GM18507 (cell line): ENCODE measurements at regions not wholly inside any gene's neighbourhood (a gene's known extent, or its start where the extent isn't known, plus 50 kb on each side); places are given as distances from the start of the nearest gene placed in this dataset.

ENCODE experiments used
- DNase-seq: peaks from one replicate; pipeline ENCODE4 v3.0.0; 2011; ENCODE audit warnings: low read depth; ENCODE audit not compliant: insufficient read length; ENCODE audit errors: extremely low spot score
- FAIRE-seq: peaks from 2 replicates; lab custom pipeline; 2011; peaks lifted over from hg19 to GRCh38; lab: Jason Lieb, UNC

- no peak for FAIRE-seq
- DNase-seq: no peak
Observed at GRCh38 chr9:115615821-115616665, 498.1 kb upstream of the TNC start.

DNA sequence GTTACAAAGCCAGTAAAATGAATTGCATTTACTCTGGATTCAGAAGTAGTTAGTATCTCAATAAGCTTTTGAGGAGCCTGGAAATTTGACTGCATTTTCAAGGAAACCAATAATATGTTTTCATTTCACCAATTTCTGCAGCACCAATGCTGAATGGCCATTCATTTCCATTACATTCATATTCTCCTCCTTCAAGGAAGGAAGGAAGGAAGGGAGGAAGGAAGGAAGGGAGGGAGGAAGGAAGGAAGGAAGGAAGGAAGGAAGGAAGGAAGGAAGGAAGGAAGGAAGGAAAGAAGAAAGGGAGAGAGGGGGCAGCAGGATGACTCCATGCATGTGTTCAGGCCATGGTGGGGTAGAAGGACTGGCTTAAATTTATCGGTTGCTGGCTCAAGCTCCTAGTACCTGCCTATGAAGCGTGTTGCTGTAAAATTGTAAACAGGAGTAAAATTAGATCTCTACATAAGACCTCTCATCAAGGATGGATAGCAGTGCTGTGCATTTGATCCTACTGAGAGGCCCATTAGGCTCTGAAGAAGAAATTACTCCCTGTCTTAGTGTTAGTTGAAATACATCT is 498.8 kb upstream of the TNC start:
- FAIRE-seq: no peak
- DNase-seq: no peak

DNA sequence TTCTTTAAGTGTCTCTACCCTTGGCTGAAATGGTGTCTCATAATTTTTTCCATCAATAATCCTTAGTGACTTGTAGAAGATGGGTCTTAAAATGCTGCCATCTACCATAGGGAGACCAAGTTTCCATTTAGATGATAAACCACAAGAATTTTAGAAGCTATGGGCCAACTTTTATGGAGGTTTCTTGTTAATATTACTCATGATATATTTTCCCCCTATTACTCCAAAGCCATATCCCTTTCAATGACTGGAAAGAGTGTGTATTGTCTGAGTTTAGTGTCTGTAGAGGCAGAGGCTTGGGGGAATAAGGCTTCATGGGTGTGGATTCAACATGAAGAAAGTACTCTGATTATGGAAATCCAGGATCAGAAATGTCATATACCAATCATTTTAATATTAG is 507.3 kb upstream of the TNC start:
- FAIRE-seq (no peak), DNase-seq (no peak)

GRCh38 chr9:115625954-115626353 is 508.0 kb upstream of the TNC start:
- FAIRE-seq: no peak
- no peak for DNase-seq

GRCh38 chr9:115627511-115627910 is 509.6 kb upstream of the TNC start:
- FAIRE-seq (no peak), DNase-seq (no peak)

GRCh38 chr9:115628426-115628825 is 510.5 kb upstream of the TNC start:
- FAIRE-seq (no peak), DNase-seq (no peak)

DNA sequence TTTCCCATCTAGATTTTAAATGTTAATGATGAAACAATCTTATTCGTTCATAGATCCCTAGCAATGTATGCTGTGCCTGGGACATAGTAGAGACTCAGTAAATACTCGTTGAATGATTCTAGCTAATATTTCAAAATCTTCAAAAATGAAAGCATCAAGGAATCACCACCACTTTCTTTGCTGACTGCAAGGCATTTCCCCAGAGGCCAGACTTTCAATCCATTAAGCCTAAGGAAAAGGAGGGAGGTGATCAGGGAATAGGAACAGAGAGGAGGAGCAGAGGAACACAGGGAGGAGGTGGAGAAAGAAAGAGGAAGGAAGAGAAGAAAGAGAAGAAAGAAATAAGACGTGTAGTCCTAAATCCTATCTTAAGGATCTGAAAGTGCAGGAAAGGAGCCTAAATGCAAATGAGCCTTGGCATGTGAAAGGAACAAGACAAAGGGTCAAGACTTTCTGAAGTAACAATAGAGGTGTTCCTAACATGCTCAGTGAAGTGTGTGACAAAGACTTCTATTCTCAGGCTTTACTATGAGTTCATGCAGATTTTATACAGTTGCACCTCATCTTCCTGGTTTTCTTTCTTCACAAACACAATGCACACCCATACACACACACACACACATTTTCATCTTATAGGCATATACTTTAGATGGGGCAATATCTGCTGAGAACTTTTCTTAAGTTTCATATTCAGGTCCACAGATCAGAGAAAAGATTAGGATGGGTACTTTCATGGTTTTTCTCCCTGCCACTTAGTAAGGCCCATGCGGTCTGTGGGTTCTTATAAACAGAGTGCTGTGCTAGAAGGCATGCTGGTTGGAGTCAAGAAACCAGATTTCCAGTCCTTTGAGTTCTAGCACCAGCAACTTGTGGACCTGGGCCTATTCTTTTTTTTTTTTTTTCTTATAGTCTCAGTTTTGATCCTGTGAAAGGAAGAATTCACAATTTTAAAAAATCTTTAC is 512.2 kb upstream of the TNC start:
- DNase-seq (no peak), FAIRE-seq (no peak)

DNA sequence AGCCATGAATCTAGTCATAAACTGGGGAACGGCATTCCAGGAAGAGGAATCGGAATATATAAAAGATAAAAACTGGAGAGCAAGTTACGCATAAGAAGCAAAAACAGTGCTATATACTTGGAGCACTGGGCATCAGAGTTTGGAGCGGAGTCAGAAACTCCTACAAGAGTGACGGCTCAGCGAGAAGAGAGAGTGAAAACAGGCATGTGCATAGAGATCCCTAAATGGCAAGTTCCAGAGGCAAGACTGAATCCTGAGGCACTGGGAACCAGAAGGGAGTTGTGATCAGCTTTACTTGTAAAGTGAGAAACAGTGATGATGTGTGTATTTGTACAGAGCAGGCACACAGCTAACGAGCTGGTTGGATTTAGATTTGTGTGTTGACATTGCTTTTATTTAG is 514.4 kb upstream of the TNC start:
- FAIRE-seq: no peak

DNA sequence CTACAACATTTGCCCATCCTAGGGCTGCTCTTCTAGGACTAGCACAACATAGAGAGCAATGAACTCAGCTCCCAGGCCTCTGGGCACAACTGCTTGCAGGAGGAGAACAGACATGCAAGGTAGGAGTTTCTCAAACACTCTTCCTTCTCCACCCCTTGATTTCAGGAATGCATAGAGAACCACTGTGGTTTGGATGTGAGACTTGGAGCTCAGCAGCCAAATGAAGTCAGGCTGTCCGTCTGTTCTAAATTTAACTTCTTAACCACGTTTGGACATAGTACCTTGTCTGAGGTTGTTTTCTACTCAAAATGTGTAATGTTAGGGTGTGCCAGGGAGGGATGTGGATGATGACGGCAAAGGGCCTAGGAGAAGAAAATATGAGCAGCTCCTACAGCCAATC is 515.1 kb upstream of the TNC start:
- FAIRE-seq: no peak
- no peak for DNase-seq

More for the DNA sequence above, 514.4 kb upstream of the TNC start:
- DNase-seq: no peak

DNA sequence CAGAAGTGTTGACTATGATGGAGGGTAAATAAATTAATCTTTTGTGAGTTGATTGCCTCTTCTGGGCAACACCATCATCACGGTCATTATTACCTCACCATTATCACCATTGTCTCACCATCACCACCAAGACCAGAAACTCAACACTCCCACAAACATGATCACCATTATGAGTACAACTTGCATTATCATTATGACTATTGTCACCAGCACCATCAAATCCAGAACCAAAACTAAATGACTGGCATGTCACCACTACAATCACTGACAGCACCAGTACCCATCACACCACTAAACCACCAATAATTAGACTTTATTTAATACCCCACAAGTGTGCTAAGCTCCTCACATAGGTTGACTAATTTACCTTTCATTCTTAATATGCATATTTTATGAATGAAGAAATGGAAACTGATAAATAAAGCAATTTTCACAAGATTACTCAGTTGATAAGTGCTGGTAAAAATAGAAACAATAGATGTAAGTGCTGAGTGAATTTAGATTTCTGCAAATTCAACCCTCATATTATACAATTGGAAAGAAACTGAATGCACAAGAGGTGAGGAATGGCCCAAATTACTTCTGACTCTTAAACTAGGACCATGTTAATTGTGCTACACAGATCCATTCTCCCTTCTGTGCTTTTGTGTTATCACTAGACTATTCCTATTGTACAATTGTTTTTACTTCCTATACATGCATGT is 517.8 kb upstream of the PAPPA start:
- FAIRE-seq: no peak

GRCh38 chr9:115636596-115636995 is 517.0 kb upstream of the PAPPA start:
- no peak for DNase-seq
- FAIRE-seq: no peak

More for the DNA sequence above, 517.8 kb upstream of the PAPPA start:
- no peak for DNase-seq

- FAIRE-seq (no peak), DNase-seq (no peak)
Observed at GRCh38 chr9:115637661-115638060, 515.9 kb upstream of the PAPPA start.

GRCh38 chr9:115640887-115641286 is 512.7 kb upstream of the PAPPA start:
- DNase-seq (no peak), FAIRE-seq (no peak)

DNA sequence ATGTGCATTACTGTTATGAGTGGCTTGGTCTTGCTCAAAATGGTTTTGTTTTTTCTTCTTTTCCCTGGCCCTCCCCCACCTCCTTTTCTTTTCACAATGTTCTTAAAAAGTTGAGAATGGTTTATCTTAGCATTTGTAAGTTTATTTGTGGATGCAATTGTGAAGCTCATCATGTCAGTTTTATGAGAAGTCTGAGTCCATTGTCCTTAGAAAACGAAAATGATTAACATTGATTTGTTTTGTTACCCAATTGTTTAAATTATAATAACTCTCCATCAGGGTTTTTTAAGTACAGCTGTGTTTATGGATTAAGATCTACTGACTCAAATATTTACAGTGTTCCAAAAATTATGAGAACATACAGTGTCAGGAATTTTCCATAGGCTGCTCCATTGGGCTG is 511.3 kb upstream of the PAPPA start:
- FAIRE-seq: no peak
- DNase-seq: no peak

GRCh38 chr9:115643948-115644727 is 509.5 kb upstream of the PAPPA start:
- FAIRE-seq: no peak
- no peak for DNase-seq

DNA sequence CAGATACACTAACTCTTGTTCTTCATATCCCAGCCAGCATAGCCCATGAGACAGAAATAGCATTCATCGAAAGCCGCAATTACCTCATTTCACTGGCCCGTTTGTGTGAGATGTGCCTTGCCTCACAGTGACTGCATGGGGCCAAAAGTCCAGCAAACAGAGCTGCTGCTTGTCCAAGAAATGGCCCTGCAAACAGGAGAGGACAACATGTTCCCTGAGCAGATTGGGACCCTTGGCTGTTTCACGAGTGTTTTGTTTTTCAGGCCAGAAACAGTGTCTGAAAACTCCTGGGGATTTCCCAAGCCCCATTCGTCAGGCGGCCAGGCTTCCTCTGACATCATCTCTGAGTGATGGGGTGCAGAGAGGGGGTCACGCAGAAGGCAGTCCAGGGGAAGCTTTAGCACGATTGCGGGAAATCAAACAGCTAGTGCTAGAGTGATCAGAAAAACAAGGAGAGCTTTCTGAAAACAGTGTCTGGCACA is 503.6 kb upstream of the PAPPA start:
- FAIRE-seq (no peak), DNase-seq (no peak)

DNA sequence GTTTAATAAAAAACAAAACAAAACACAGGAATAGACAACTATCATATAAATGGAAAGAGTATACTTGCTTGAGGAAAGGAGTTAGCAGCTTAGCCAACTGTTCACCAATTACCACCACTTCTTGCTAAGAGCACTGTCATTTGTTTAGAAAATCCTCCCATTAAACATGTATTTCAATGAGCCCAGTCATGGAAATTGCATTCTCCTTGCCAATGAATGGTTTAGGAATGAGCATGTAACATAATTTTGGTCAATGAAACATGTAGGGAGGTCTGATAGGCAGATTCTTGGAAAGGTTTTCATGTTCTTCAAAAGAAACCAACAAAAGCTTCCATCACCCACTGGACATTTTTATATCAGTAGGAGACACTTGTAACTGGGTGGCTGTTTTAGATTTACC is 502.8 kb upstream of the PAPPA start:
- no peak for FAIRE-seq
- DNase-seq: no peak

- FAIRE-seq (no peak), DNase-seq (no peak)
Observed at GRCh38 chr9:115651461-115651860, 502.1 kb upstream of the PAPPA start.

DNA sequence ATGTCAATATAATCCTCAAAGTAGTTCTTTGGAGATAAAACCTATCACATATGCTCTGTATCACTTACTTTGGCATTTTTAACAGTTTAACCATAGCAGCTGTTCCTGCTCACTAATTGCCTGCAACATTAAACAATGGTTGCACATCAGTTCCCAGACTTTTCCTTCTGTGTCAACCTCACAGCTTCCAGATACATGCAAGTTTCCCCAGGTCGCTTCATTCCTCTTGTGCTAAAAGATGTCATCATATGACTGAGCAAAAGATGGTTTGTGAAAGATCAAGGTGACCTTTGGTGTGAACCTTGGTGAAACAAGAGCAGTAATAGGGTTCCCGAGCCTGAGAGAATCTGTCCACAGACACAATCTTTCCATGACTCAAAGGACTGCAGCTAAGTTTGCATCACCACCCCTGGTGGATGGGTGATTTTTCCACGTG is 500.4 kb upstream of the PAPPA start:
- FAIRE-seq (no peak), DNase-seq (no peak)
